Psoas muscle (tissue), 7 donors: ENCODE measurements at regions not wholly inside any gene's neighbourhood (a gene's known extent, or its start where the extent isn't known, plus 50 kb on each side); places are given as distances from the start of the nearest gene placed in this dataset.

ENCODE experiments used
- ATAC-seq, 4 donors: fragments of 200-7000 bp; cut with Tn5 transposase; one replicate each; pipeline ENCODE4 v1.9.1; 2020; ENCODE audit warnings: moderate library complexity in 3 of 4, mild to moderate bottlenecking in 2 of 4
- DNase-seq, 2 donors: peaks; one replicate each; pipeline ENCODE4 v3.0.0-alpha.2; 2020
- H3K27ac ChIP-seq: fragments of 200-600 bp; one replicate; pipeline ENCODE4 v1.8.0; 2022
- H3K27me3 ChIP-seq, 3 donors: fragments of 200-600 bp in 1 of 3; one replicate each; pipeline versions ENCODE4 v1.6.1 to v1.8.0; 2013 to 2022; ENCODE audit warnings: low read length in 2 of 3, mild to moderate bottlenecking in 2 of 3, moderate library complexity in 1 of 3; ENCODE audit not compliant: insufficient read depth in 3 of 3
- H3K36me3 ChIP-seq, 2 donors: fragments of 200-600 bp in 1 of 2; one replicate each; pipeline versions ENCODE4 v1.6.1 to v1.8.0; 2013 to 2022; ENCODE audit warnings: low read depth in 1 of 2, mild to moderate bottlenecking in 1 of 2, moderate library complexity in 1 of 2; ENCODE audit not compliant: insufficient read depth in 1 of 2
- H3K4me1 ChIP-seq: fragments of 200-600 bp; one replicate; pipeline ENCODE4 v1.8.0; 2022
- H3K4me3 ChIP-seq: fragments of 200-600 bp; one replicate; pipeline ENCODE4 v1.8.0; 2022; ENCODE audit warnings: mild to moderate bottlenecking
- H3K9me3 ChIP-seq: fragments of 200-600 bp; one replicate; pipeline ENCODE4 v1.8.0; 2022
- CTCF ChIP-seq: fragments of 200-600 bp; IDR thresholded peaks from one replicate; pipeline ENCODE4 v1.8.0; 2022; ENCODE audit warnings: antibody characterized with exemption
- WGBS, 3 donors: extraction: QIAGEN DNeasy Blood & Tissue Kit; methylation state at CpG; one replicate each; pipeline versions ENCODE4 v1.1.6 to v1.1.7; 2013; 5-methylcytosine and 5-hydroxymethylcytosine counted together
- intact Hi-C, 2 donors: fragments of 100-400 bp; cut with DNase I; formaldehyde crosslinking; loops; one replicate each; pipeline versions ENCODE4 v1.11.0 to v1.14.2; 2022
- donor health status: healthy with polysubstance abuse.
- donor health status: DM: no; HTN: no; CAD: no; lungs with moderate emphysema.
- donor health status: Bipolar disorder and iron deficiency.
- donor health status: healthy.
- donor health status: DM: yes; HTN: yes; CAD: no.
- donor health status: DM: no; HTN: no; CAD: no.
- donor health status: DM: yes; HTN: yes; CAD: no.

GRCh38 chr5:107776922-107777740 is 106.4 kb upstream of the EFNA5 start:
- H3K4me3 ChIP-seq = no peak overlapping the region
- no peak for DNase-seq
- no peak for TF ChIP-seq CTCF
- no peaks in the 10 kb centered on the region for H3K4me1 ChIP-seq
- intact Hi-C loops = no loop called here
- no peaks in the 10 kb centered on the region for H3K27me3 ChIP-seq
- H3K9me3 ChIP-seq = no peaks in the 10 kb centered on the region
- H3K36me3 ChIP-seq = no peaks in the 10 kb centered on the region
- 78 to 82% (median 80%) methylated on average over 6 of the region's 6 CpGs for WGBS, 3 donors
- H3K27ac ChIP-seq = no peak overlapping the region
- no peak for ATAC-seq

GRCh38 chr5:107776506-107776905 is 105.8 kb upstream of the EFNA5 start:
- DNase-seq (no peak), ATAC-seq (no peak)
- Histone ChIP-seq H3K27me3 (no peaks in the 10 kb centered on the region), H3K4me3 (no peak overlapping the region), H3K4me1 (no peaks in the 10 kb centered on the region), H3K27ac (no peak overlapping the region), H3K9me3 (no peaks in the 10 kb centered on the region), H3K36me3 (no peaks in the 10 kb centered on the region)
- intact Hi-C loops = no loop called here
- 81 to 82% (median 81%) methylated on average over 3 of the region's 3 CpGs for WGBS, 3 donors
- no peak for TF ChIP-seq CTCF

GRCh38 chr5:107774316-107774715 is 103.6 kb upstream of the EFNA5 start:
- TF ChIP-seq CTCF = no peak
- Histone ChIP-seq H3K9me3 (no peaks in the 10 kb centered on the region), H3K27ac (no peak overlapping the region), H3K36me3 (no peaks in the 10 kb centered on the region), H3K4me1 (no peaks in the 10 kb centered on the region), H3K27me3 (no peaks in the 10 kb centered on the region), H3K4me3 (no peak overlapping the region)
- WGBS, 3 donors = 54 to 60% (median 57%) methylated on average over 2 of the region's 2 CpGs
- DNase-seq (no peak), ATAC-seq (no peak)
- intact Hi-C loops = no loop called here

- H3K9me3 ChIP-seq = no peaks in the 10 kb centered on the region
- H3K4me3 ChIP-seq = no peak overlapping the region
- H3K27me3 ChIP-seq = no peaks in the 10 kb centered on the region
- no peaks in the 10 kb centered on the region for H3K4me1 ChIP-seq
- no peak for ATAC-seq
- H3K36me3 ChIP-seq = no peaks in the 10 kb centered on the region
- 81 to 98% (median 87%) methylated on average over 1 of the region's 1 CpG for WGBS, 3 donors
- TF ChIP-seq CTCF = no peak
- no peak for DNase-seq
- H3K27ac ChIP-seq = no peak overlapping the region
- intact Hi-C loops = no loop called here
Measured at GRCh38 chr5:107773479-107773878, 102.7 kb upstream of the EFNA5 start.
